H9 (cell line): ENCODE measurements at regions not wholly inside any gene's neighbourhood (a gene's known extent, or its start where the extent isn't known, plus 50 kb on each side); places are given as distances from the start of the nearest gene placed in this dataset.

ENCODE experiments used
- DNase-seq: peaks from one replicate; pipeline ENCODE4 v3.0.0-alpha.2; 2017
- H2AFZ ChIP-seq: one replicate; pipeline ENCODE4 v1.6.1; 2013; ENCODE audit warnings: mild to moderate bottlenecking, low read length, control low read depth, moderate library complexity
- H2AK5ac ChIP-seq: 2 replicates; pipeline ENCODE4 v1.6.1; 2013; ENCODE audit warnings: low read length, control low read depth, mixed read lengths; ENCODE audit not compliant: insufficient read length
- H2BK120ac ChIP-seq: one replicate; pipeline ENCODE4 v1.6.1; 2013; ENCODE audit warnings: low read depth, mild to moderate bottlenecking, low read length, control low read depth, inconsistent platforms; ENCODE audit not compliant: poor library complexity, severe bottlenecking
- H2BK12ac ChIP-seq: 2 replicates; pipeline ENCODE4 v1.6.1; 2013; ENCODE audit warnings: low read length, control low read depth, mixed read lengths, low read depth; ENCODE audit not compliant: insufficient read length
- H2BK15ac ChIP-seq: 2 replicates; pipeline ENCODE4 v1.6.1; 2013; ENCODE audit warnings: low read depth, low read length, control low read depth
- H2BK20ac ChIP-seq: one replicate; pipeline ENCODE4 v1.6.1; 2013; ENCODE audit warnings: low read depth, mild to moderate bottlenecking, low read length, control low read depth, inconsistent platforms; ENCODE audit not compliant: poor library complexity, severe bottlenecking
- H2BK5ac ChIP-seq: 2 replicates; pipeline ENCODE4 v1.6.1; 2013; ENCODE audit warnings: low read length, control low read depth, mixed read lengths; ENCODE audit not compliant: insufficient read length
- H3K14ac ChIP-seq: 2 replicates; pipeline ENCODE4 v1.6.1; 2013; ENCODE audit warnings: low read length, control low read depth; ENCODE audit not compliant: insufficient read depth
- H3K18ac ChIP-seq: 2 replicates; pipeline ENCODE4 v1.6.1; 2013; ENCODE audit warnings: low read depth, mild to moderate bottlenecking, mixed read lengths, low read length, control low read depth; ENCODE audit not compliant: insufficient read length
- H3K23ac ChIP-seq: 2 replicates; pipeline ENCODE4 v1.6.1; 2013; ENCODE audit warnings: low read length, control low read depth, mixed read lengths, low read depth; ENCODE audit not compliant: insufficient read length
- H3K23me2 ChIP-seq: 2 replicates; pipeline ENCODE4 v1.6.1; 2013; ENCODE audit warnings: low read depth, mild to moderate bottlenecking, mixed read lengths, low read length, control low read depth; ENCODE audit not compliant: insufficient read length, poor library complexity, severe bottlenecking
- H3K27ac ChIP-seq: 2 replicates; pipeline ENCODE4 v1.5.1; 2013; ENCODE audit warnings: low read length, control low read depth, mixed read lengths, low read depth; ENCODE audit not compliant: insufficient read length
- H3K27me3 ChIP-seq: 2 replicates; pipeline ENCODE4 v1.6.1; 2013; ENCODE audit warnings: low read length, control low read depth, inconsistent platforms; ENCODE audit not compliant: insufficient read depth
- H3K4ac ChIP-seq: 2 replicates; pipeline ENCODE4 v1.6.1; 2013; ENCODE audit warnings: low read depth, mild to moderate bottlenecking, control low read depth, inconsistent platforms, low read length, moderate library complexity
- H3K4me1 ChIP-seq: 2 replicates; pipeline ENCODE4 v1.6.1; 2013; ENCODE audit warnings: low read length, control low read depth, inconsistent platforms; ENCODE audit not compliant: insufficient read depth
- H3K4me2 ChIP-seq: 2 replicates; pipeline ENCODE4 v1.6.1; 2013; ENCODE audit warnings: low read length, control low read depth, mixed read lengths; ENCODE audit not compliant: insufficient read length, insufficient read depth
- H3K56ac ChIP-seq: 2 replicates; pipeline ENCODE4 v1.6.1; 2013; ENCODE audit warnings: low read depth, mild to moderate bottlenecking, mixed read lengths, low read length, control low read depth; ENCODE audit not compliant: insufficient read length
- H3K79me1 ChIP-seq: 2 replicates; pipeline ENCODE4 v1.6.1; 2013; ENCODE audit warnings: low read depth, mild to moderate bottlenecking, moderate library complexity, low read length, control low read depth, inconsistent platforms; ENCODE audit not compliant: insufficient read depth, poor library complexity, severe bottlenecking
- H3K79me2 ChIP-seq: 2 replicates; pipeline ENCODE4 v1.6.1; 2013; ENCODE audit warnings: low read length, control low read depth, inconsistent platforms; ENCODE audit not compliant: insufficient read depth
- H3K9ac ChIP-seq: 2 replicates; pipeline ENCODE4 v1.6.1; 2013; ENCODE audit warnings: low read length, control low read depth, mixed read lengths; ENCODE audit not compliant: insufficient read length; ENCODE audit errors: extremely low read depth
- H3K9me3 ChIP-seq: one replicate; pipeline ENCODE4 v1.6.1; 2013; ENCODE audit warnings: low read depth, low read length, inconsistent platforms; ENCODE audit not compliant: control insufficient read depth
- H3T11ph ChIP-seq: one replicate; pipeline ENCODE4 v1.6.1; 2013; ENCODE audit warnings: mild to moderate bottlenecking, low read length, control low read depth, inconsistent platforms
- H4K20me1 ChIP-seq: one replicate; pipeline ENCODE4 v1.6.1; 2013; ENCODE audit not compliant: control insufficient read depth, insufficient read length, insufficient read depth
- H4K5ac ChIP-seq: 2 replicates; pipeline ENCODE4 v1.6.1; 2013; ENCODE audit warnings: low read depth, mild to moderate bottlenecking, mixed read lengths, low read length, control low read depth; ENCODE audit not compliant: insufficient read length
- H4K8ac ChIP-seq: replicated peaks from 2 replicates; pipeline ENCODE4 v1.6.1; 2013; ENCODE audit warnings: low read length, control low read depth, mixed read lengths, low read depth; ENCODE audit not compliant: insufficient read length
- H4K91ac ChIP-seq: 2 replicates; pipeline ENCODE4 v1.6.1; 2013; ENCODE audit warnings: low read depth, mild to moderate bottlenecking, moderate library complexity, mixed read lengths, low read length, control low read depth; ENCODE audit not compliant: insufficient read length
- H3K27ac Mint-ChIP-seq, 3 experiments: 2 replicates in 2 of 3; 3 replicates in 1 of 3; pipeline ENCODE4 v1.8.0; 2020 to 2021; ENCODE audit warnings: mixed read lengths in 3 of 3, mild to moderate bottlenecking in 1 of 3, moderate library complexity in 1 of 3
- H3K27me3 Mint-ChIP-seq: 2 replicates; pipeline ENCODE4 v1.8.0; 2021; ENCODE audit warnings: low read depth, mild to moderate bottlenecking, moderate library complexity, mixed read lengths
- H3K36me3 Mint-ChIP-seq, 3 experiments: 2 replicates in 2 of 3; 3 replicates in 1 of 3; pipeline ENCODE4 v1.8.0; 2020 to 2021; ENCODE audit warnings: low read depth in 3 of 3, mixed read lengths in 3 of 3; ENCODE audit not compliant: insufficient read depth in 1 of 3
- H3K4me1 Mint-ChIP-seq, 2 experiments: 2 replicates each; pipeline ENCODE4 v1.8.0; 2020; ENCODE audit warnings: mixed read lengths in 2 of 2
- H3K4me3 Mint-ChIP-seq, 2 experiments: 2 replicates in 1 of 2; 3 replicates in 1 of 2; pipeline ENCODE4 v1.8.0; 2020 to 2021; ENCODE audit warnings: mild to moderate bottlenecking in 2 of 2, mixed read lengths in 2 of 2, moderate library complexity in 1 of 2
- H3K9me3 Mint-ChIP-seq, 2 experiments: 2 replicates in 1 of 2; 3 replicates in 1 of 2; pipeline ENCODE4 v1.8.0; 2020; ENCODE audit warnings: mild to moderate bottlenecking in 2 of 2, mixed read lengths in 2 of 2, moderate library complexity in 1 of 2
- WGBS: extraction: QIAGEN DNeasy Blood & Tissue Kit; methylation state at CpG from one replicate; pipeline ENCODE4 v1.1.7; 2013; ENCODE audit warnings: missing lambda C conversion rate, low lambda C conversion rate, mixed read lengths; ENCODE audit not compliant: insufficient read length; ENCODE audit errors: extremely low coverage; 5-methylcytosine and 5-hydroxymethylcytosine counted together
- TF ChIP-seq, protein P1 (sequence below): fragments of 200-600 bp; sonication (generic); conservative IDR thresholded peaks from 3 replicates; pipeline ENCODE4 v1.8.0; 2021; ENCODE audit warnings: antibody characterized with exemption, mild to moderate bottlenecking

DNA sequence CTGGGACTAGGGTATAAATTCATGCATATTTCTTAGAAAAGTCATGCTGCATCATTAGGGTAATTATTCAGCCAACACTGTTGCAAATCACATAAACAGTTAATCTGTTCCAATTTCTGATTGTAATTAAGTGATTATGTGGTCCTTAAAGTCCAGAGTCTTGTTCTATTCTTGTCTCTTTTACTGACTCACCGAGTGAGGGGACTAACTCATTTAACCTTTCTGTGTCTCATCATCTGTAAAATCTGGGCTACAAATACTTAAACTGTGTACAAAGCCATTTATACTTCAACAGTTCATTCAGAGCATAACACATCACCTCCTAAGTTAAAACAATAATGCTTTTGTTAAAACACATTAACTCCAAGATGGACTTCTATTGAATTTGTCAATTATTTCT, 65.4 kb upstream of the KLHL13 start:
- no peak overlapping the region for H2BK5ac ChIP-seq
- no peaks in the 10 kb centered on the region for H3K79me2 ChIP-seq
- Mint-ChIP-seq H3K4me1 (peaks cover 18 to 19% of the 10 kb centered on the region in 2 experiments), H3K27me3 (no peaks in the 10 kb centered on the region; the same call in 1 of the 2 replicates), H3K36me3 (no peaks in the 10 kb centered on the region), H3K9me3 (peaks cover 11 to 52% of the 10 kb centered on the region in 2 experiments), H3K4me3 (no peak overlapping the region), H3K27ac (no peak overlapping the region)
- H3K4me2 ChIP-seq, result no peak overlapping the region
- no CpG with 5 or more reads among the region's 1 CpG for WGBS
- H2BK20ac ChIP-seq, result no peak overlapping the region
- H3K27ac ChIP-seq, result no peak overlapping the region
- no peak overlapping the region for H3K9ac ChIP-seq
- H3K27me3 ChIP-seq, result no peaks in the 10 kb centered on the region
- no peak overlapping the region for H3K56ac ChIP-seq
- no peak overlapping the region for H3K18ac ChIP-seq
- H3K14ac ChIP-seq, result no peak overlapping the region
- no peak overlapping the region for H2BK12ac ChIP-seq
- peaks cover 28% of the 10 kb centered on the region for H3K9me3 ChIP-seq
- no peak overlapping the region for H2BK120ac ChIP-seq
- H3K4me1 ChIP-seq, result no peaks in the 10 kb centered on the region
- H2AK5ac ChIP-seq, result no peak overlapping the region
- H3K4ac ChIP-seq, result no peak overlapping the region
- no peak overlapping the region for H4K91ac ChIP-seq
- DNase-seq, result no peak
- H2BK15ac ChIP-seq, result no peak overlapping the region
- no peak overlapping the region for H4K8ac ChIP-seq
- H3K79me1 ChIP-seq, result no peaks in the 10 kb centered on the region
- TF ChIP-seq, protein P1, sequence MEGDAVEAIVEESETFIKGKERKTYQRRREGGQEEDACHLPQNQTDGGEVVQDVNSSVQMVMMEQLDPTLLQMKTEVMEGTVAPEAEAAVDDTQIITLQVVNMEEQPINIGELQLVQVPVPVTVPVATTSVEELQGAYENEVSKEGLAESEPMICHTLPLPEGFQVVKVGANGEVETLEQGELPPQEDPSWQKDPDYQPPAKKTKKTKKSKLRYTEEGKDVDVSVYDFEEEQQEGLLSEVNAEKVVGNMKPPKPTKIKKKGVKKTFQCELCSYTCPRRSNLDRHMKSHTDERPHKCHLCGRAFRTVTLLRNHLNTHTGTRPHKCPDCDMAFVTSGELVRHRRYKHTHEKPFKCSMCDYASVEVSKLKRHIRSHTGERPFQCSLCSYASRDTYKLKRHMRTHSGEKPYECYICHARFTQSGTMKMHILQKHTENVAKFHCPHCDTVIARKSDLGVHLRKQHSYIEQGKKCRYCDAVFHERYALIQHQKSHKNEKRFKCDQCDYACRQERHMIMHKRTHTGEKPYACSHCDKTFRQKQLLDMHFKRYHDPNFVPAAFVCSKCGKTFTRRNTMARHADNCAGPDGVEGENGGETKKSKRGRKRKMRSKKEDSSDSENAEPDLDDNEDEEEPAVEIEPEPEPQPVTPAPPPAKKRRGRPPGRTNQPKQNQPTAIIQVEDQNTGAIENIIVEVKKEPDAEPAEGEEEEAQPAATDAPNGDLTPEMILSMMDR, result no peak
- no peak overlapping the region for H3T11ph ChIP-seq
- H4K5ac ChIP-seq, result no peak overlapping the region
- no peaks in the 10 kb centered on the region for H3K23me2 ChIP-seq
- no peak overlapping the region for H3K23ac ChIP-seq
- H2AFZ ChIP-seq, result no peak overlapping the region
- H4K20me1 ChIP-seq, result no peaks in the 10 kb centered on the region
